ENCODE measurements at regions not wholly inside any gene's neighbourhood (a gene's known extent, or its start where the extent isn't known, plus 50 kb on each side); places are given as distances from the start of the nearest gene placed in this dataset.
A peak's percentile ranks its signal among the peaks of the same experiment; 100 is the strongest.
"Not testable (repeated sequence)": the region's sequence is repeated elsewhere in the genome, so short reads cannot be mapped to it uniquely, and the experiment has no call there.

DNA sequence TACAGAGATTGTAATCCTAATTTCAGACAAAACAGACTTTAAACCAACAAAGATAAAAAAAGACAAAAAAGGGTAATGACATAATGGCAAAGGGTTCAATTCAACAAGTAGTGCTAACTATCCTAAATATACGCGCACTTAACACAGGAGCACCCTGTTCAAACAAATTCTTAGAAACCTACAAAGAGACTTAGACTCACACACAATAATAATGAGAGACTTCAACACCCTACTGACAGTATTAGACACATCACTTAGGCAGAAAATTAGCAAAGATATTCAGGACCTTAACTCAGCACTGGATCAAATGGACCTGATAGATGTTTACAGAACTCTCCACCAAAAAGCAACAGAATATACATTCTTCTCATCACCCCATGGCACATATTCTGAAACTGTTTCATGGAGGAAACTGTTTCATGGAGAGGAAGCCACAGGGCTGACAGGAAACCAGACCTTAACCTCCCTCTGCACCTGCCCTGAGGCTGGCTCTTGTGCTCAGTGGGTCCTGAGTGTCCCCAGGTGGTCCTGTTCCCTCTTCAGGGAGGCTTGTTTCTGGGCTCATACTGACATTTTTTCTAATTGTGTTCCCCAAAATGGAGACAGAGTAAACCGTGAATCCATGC lies 54.7 kb downstream of the OR4M2 start:
- DNase-seq, result not testable (repeated sequence)

DNA sequence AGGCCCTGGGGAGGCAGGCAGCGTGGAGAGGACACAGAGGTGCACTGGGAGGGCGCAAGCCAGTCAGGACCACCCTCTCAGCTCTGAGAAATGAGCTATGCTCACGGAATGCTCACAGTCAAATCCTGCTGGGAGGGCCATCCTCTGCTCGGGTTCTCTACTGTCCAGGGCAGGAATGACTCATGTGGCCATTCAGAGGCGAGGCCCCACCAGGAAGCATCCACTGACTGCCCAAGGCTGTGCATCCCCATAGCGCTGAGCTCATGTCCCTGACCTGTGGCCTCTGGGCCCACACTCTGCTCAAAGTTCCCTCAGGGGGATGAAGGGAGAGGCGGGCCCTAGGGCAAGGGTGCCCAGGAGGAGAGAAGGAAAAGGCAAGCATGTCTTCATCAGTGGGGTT lies 57.2 kb downstream of the OR4M2 start:
- not testable (repeated sequence) for DNase-seq

DNA sequence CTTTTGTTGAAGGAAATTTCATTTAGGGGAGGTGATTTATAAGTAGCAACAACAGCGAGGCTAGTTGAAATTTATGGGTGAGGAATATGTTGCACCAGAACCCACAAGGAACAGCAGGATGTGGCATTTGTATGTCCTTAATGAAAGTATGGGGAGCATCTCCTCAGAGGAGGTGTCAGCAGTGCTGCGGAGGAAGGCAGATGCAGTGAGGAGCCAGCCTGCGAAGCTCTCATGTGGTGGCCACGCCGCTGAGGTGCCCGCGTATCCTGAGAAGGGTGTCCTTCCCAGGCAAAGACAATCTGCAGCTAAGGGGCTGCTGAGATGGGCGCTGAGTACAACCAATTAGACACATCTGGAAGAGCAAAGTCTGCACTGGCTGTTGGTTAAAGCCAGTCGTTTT lies 60.8 kb downstream of the OR4M2 start:
- DNase-seq, result not testable (repeated sequence)

DNA sequence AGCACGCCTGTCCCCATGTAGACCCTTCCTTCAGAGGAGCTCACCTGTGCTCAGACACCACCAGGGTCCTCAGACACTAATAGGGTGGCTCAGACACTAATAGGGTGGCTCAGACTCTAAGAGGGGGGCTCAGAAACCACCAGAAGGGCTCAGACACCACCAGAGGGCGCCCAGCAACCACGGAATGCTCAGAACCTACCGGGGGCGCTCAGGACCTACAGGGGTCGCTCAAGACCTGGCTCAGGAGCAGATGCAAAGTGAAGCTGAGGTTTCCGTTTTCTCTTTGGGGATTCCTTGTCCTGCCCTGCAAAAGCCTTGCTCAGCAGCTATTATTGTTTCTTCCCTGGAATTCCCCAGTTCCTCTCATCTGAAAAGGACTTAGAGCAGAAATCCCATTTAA lies 67.8 kb downstream of the OR4M2 start:
- not testable (repeated sequence) for DNase-seq

DNA sequence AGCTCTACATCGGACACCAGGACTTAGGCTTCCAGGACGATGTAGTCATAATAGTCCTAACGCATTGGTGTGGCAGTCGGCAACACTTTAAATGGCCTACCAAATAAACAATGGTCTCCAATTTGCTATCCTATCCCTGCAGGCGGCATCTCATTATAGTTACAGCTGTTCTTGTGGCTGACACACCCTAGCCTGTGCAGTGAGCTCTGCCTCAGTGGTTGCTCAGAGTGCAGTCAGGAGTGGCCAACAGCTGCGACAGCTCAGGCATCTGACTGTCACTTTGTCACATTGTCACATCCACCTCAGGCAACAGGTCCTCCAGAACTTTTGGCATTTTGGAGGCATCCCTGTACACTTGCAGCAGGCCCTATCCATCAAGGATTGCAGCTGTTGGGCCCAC lies 77.9 kb downstream of the OR4M2 start:
- DNase-seq, result not testable (repeated sequence)

DNA sequence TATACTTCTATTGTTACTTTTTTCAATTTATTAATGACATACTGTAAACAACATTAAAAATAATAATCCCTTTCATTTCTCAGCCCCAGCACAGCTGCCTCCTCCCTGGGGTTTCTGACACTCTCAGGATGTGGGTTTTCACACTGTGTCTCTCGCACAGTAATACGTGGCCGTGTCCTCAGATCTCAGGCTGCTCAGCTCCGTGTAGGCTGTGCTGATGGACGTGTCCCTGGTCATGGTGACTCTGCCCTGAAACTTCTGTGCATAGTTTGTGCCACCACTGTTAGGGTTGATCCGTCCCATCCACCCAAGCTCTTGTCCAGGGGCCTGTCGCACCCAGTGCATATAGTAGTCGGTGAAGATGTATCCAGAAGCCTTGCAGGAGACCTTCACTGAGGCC lies 80.0 kb downstream of the OR4M2 start:
- DNase-seq, result not testable (repeated sequence)

DNA sequence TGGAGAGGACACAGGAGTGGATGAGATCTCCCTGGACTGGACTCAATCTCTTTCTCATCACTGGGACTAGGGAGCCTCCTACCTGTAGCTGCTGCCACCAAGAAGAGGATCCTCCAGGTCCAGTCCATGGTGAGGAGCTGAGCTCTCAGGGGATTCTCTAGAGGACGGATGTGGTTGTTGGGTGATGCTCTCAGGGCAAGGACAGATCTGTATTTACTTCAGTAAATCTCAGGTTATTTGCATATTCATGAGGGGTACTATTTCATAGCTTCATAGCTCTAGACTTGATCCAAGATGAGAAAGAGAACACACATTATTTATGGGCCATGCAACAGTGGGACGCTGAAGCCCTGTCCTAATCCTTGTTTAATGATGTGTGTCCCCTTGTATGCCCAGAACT lies 80.4 kb downstream of the OR4M2 start:
- DNase-seq, result not testable (repeated sequence)

DNA sequence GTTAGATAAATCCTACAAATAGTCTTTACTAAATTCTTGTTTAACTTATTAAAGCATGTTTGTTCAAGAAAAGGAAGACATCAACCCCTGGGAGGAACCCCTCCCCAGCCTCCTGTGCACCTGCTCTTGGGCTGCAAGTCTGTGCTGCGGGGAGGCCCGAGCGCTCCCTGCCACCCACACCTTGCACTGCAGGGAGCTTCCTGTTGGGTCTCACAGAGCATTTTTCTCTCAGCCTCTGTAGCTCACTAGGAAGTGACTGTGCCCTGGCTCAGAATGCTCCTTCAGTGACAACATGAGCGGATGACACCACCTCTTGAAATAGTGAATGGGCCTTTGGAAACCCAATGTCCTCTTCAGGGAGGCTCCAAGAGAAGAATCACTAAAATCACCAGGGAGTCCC lies 81.1 kb downstream of the OR4M2 start:
- DNase-seq, result not testable (repeated sequence)

DNA sequence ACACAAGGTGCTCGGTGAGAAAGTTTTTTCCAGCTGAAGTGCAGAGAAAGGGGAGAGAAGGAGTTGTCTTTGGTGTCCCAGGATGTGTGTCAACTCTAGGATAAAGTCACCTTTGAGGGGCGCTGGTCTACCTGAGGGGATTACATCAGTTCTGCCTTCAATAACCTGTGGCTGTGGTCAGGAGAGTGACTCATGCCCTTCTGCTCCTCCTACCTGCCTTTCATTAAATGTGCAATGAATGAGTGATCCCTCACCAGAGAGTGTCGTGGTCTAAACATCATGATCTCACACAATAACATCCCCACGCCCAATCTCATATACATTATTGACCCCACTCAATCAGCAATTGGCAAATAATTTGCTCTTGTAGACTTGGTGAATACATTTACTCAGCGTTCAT lies 83.4 kb downstream of the OR4M2 start:
- DNase-seq, result not testable (repeated sequence)

DNA sequence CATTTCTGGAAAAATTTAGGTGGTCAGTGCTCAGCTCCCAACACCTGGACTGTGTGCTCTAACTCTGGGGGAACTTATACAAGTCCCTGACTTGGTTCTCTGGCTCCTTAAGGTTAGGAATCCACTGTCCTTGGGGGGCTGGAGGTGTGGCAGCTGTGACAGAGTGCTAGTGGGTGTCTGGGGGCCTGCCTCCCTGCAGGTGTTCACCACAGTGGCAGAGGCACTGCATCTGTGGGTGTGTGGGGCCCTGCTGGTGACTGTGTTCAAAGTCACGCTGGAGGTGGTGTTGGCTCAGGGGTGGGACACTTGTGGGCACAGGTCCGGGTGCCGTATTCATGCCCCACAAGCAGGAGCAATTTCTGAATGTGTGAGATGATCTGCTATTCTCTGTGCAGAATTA lies 87.2 kb downstream of the OR4M2 start:
- peak; percentile 1 for DNase-seq

DNA sequence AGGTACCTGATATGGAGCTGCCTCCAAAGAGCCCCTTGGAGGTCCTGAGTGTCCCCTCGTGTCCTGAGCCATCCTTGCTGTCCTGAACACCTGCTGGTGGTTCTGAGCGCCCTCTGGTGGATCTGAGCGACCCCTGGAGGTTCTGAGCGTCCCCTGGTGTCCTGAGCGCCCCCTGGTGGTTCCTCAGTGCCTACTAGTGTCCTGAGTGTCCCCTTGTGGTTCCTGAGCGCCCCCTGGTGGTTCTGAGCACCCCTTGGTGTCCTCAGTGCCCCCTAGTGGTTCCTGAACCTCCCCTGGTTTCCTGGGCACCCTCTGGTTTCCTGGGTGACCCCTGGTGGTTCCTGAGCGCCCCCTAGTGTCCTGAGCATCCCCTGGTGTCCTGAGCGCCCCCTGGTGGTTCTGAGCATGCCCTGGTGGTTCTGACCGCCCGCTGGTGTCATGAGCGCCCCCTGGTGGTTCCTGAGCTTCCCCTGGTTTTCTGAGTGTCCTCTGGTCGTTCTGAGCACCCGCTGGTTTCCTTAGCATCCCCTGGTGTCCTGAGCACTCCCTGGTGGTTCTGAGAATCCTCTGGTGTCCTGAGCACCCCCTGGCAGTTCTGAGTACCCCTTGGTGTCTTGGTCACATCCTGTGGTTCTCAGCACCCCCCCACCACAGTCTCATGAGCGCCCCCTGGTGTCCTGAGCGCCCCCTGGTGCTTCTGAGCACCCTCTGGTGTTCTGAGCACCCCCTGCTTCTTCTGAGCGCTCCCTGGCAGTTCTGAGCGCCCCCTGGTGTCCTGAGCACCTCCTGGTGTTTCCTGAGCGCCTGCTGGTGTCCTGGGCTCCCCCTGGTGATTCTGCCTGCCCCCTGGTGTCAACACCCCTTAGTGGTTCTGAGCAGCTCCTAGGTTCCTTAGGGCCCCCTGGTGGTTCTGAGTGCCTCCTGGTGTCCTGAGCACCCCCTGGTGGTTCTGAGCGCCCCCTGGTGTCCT lies 93.0 kb downstream of the OR4M2 start:
- not testable (repeated sequence) for DNase-seq

DNA sequence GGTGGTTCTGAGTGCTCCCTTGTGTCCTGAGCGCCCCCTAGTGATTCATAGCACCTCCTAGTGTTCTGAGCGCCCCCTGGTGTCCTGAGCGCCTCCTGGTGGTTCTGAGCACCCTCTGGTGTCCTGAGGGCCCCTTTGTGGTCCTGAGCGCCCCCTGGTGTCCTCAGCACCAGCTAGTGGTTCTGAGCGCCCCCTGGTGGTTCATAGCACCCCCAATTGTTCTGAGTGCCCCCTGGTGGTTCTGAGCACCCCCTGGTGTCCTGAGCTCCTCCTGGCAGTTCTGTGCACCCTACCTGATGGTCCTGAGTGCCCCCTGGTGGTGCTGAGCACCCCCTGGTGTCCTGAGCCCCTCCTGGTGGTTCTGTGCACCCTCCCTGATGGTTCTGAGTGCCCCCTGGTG lies 93.8 kb downstream of the OR4M2 start:
- not testable (repeated sequence) for DNase-seq

DNA sequence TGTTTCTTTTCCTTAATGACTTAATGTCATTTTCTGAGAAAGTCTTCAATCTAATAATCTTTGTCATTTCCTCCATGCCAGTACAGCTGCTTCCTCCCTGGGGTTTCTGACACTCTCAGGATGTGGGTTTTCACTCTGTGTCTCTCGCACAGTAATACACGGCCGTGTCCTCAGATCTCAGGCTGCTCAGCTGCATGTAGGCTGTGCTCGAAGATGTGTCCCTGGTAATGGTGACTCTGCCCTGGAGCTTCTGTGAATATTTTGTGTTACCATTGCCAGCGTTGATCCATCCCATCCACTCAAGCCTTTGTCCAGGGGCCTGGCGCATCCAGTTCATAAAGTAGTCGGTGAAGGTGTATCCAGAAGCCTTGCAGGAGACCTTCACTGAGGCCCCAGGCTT lies 97.6 kb downstream of the OR4M2 start:
- DNase-seq, result not testable (repeated sequence)

DNA sequence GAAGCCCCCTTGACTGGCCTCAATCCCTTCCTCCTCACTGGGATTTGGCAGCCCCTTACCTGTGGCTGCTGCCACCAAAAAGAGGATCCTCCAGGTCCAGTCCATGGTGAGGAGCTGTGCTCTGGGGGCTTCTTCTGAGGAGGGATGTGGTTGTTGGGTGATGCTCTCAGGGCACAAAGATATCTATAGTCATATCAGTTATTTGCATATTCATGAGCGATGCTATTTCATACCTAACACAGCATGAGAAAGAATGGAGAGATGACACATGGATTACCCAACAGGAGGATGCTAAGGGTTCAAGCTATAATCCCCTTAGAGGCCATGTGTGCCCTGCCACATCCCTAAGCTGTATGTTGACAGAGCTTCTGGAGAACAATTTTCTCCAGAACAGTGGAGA lies 98.1 kb downstream of the OR4M2 start:
- not testable (repeated sequence) for DNase-seq

DNA sequence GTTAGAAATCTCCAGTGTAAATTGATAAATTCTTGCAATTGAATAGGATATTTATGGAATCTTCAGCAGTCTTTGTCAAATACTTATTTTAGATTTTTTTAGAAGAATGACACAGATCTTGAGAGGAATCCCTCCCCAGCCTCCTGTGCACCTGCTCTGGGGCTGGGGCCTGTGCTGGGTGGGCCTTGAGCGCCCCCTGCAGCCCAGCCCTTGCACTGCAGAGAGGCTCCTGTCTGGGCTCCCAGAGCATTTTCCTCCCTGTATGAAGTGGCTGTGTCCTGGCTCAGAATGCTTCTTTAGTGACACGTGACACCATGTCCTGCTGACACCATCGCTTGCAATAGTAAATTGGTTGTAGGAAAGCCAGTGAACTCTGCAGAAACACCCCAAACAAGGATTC lies 98.7 kb downstream of the OR4M2 start:
- DNase-seq, result not testable (repeated sequence)

DNA sequence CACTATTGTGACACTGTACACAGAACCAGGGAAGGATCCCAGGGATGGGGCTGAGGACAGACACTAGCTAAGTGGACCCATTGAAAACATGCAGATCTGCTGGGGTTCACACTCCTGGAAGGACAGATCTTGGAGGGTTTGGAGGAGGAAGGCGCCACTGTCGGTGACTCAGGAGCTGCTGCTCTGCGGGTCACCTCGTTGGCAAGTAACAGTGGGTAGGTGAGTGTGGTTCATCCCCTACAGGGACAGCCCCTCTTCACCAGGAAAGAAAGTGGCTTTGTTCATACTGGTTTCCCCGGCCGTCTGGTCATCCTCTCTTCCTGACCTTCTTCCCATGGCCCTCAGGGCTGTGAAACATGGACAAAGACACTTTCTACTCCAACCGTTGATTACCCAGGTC lies 100.3 kb downstream of the OR4M2 start:
- DNase-seq, result not testable (repeated sequence)

DNA sequence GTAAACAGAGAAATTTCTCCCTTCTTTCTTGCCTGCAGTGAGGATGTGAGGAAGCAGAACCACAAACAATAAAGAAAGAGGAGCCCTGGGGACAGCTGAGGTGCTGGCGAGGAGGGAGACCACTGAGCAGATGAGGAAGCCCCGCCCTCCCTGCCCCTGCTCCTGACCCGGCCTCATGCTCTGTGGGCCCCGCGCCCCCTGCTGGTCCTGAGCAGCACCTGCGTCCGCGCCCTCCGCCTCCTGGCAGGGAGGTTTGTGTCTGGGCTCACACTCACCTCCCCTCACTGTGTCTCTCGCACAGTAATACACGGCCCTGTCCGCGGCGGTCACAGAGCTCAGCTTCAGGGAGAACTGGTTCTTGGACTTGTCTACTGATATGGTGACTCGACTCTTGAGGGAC lies 104.4 kb downstream of the OR4M2 start:
- DNase-seq, result not testable (repeated sequence)

DNA sequence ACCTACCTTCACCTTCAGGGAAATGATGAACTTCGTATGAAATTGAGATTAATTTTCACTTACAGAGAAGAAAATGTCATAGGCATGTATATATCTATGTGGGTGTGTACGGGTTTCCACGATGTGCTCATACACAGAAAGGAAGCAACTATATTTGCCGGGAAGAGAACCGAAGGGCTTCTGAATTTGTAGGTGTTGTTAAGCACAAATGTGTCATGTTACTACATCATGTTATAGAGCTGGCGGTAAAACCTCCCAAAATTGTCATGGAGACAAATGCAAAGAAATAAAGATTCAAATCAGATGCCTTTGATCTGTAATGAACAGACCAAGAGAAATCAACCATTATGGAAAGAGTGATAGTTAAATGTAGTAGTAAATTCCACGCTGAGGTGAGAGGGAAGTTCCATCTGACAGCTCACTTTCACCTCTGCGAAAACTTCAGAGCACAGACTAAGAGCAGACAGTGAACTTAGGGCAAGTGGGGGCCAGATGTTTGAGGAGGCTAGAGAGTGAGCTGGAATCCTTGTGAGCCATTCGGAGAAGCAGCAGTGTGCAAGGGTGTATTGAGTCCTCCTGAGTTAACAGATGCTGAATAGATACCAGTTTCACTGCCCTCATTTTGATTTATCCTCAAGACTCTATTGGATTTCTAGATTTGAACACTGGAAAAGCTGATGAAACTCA lies 106.7 kb downstream of the OR4M2 start:
- DNase-seq, result not testable (repeated sequence)

DNA sequence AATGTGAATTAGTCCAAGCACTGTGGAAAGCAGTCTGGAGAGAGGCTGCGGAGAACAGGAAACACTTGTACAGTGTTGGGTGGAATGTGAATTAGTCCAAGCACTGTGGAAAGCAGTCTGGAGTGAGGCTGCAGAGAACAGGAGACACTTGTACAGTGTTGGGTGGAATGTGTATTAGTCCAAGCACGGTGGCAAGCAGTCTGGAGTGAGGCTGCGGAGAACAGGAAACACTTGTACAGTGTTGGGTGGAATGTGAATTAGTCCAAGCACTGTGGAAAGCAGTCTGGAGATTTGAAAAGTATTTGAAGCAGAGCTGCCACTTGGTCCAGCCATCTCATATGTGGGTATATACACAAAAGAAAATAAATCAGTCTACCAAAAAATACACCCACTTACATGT lies 111.5 kb downstream of the OR4M2 start:
- DNase-seq, result not testable (repeated sequence)

DNA sequence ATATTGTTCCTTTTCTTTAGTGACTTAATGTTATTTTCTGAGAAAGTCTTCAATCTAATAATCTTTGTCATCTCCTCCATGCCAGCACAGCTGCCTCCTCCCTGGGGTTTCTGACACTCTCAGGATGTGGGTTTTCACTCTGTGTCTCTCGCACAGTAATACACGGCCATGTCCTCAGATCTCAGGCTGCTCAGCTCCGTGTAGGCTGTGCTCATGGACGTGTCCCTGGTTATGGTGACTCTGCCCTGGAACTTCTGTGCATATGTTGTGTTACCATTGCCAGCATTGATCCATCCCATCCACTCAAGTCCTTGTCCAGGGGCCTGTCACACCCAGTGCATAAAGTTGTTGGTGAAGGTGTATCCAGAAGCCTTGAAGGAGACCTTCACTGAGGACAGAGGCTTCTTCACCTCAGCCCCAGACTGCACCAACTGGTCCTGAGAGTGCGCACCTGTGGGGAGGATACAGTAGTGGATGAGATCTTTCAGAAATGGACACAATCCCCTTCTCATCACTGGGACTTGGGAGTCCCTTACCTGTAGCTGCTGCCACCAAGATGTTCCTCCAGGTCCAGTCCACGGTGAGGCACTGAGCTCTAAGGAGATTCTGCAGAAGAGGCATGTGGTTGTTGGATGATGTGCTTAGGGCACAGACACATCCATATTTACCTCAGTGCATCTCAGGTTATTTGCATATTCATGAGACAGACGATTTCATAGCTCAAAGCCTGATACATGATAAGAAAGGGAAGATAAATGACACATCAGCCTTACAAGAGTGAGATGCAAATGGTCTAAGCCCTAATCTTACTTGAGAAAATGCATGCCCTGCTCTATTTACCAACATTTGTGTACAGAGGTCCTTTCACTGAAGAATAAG lies 114.7 kb downstream of the OR4M2 start:
- DNase-seq, result not testable (repeated sequence)

DNA sequence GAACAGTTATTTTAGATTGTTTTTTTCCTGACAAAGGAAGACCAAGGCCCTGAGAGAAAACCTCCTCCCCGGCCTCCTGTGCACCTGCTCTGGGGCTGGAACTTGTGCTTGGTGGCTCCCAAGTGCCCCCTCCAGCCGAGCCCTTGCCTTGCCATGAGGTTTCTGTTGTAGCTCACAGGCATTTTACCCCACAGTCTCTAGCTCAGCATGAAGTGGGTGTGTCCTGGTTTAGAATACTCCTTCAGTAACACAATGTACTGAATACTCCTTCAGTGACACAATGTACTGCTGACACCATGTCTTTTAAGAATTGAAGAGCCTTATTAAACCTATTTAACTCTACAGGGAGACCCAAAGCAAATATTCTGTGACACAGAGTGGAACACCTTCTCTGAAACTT lies 116.1 kb downstream of the OR4M2 start:
- DNase-seq, result not testable (repeated sequence)

DNA sequence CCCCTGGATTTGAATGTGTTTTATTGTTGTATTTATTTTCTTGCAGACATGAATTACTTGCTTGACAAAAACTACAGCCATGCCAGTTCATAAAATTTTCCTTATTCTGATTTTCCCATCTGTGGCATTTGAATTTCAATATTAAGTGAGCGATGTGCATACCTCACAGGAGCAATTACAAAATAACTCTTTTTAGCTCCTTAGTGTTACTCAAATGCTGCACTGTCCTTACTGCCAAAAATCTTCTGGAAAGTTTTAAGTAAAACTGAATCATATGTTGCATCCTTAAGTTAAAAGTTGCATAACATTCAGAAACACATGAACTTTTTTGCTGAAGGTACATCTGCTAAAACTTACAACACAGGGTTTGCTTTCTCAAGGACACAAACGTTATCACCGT lies 120.1 kb downstream of the OR4M2 start:
- DNase-seq, result not testable (repeated sequence)

All from stimulated activated CD4-positive, alpha-beta T cell treated with anti-CD3 and anti-CD28 coated beads, Interleukin-1b, Interleukin-23, amount 100 ng/mL, for 48 hours (primary cell).